ENCODE measurements at regions not wholly inside any gene's neighbourhood (a gene's known extent, or its start where the extent isn't known, plus 50 kb on each side); places are given as distances from the start of the nearest gene placed in this dataset.

GRCh38 chr22:47548953-47549740 is 786.7 kb downstream of the TBC1D22A start:
- TF ChIP-seq POLR2A (IDR thresholded peaks at IDR 0.05), result no peak
- TF ChIP-seq CTCF (IDR thresholded peaks at IDR 0.05), result no peak
- no peak for TF ChIP-seq EP300 (IDR thresholded peaks at IDR 0.05)

All from tibial nerve (tissue), 4 donors.